Embryonic facial prominence (tissue), 1 donor: ENCODE measurements at regions not wholly inside any gene's neighbourhood (a gene's known extent, or its start where the extent isn't known, plus 50 kb on each side); places are given as distances from the start of the nearest gene placed in this dataset.
"Not testable (repeated sequence)": the region's sequence is repeated elsewhere in the genome, so short reads cannot be mapped to it uniquely, and the experiment has no call there.

Experiments
- DNase-seq: peaks from one replicate; pipeline ENCODE4 v3.0.0-alpha.2; 2016; ENCODE audit errors: extremely low spot score

DNA sequence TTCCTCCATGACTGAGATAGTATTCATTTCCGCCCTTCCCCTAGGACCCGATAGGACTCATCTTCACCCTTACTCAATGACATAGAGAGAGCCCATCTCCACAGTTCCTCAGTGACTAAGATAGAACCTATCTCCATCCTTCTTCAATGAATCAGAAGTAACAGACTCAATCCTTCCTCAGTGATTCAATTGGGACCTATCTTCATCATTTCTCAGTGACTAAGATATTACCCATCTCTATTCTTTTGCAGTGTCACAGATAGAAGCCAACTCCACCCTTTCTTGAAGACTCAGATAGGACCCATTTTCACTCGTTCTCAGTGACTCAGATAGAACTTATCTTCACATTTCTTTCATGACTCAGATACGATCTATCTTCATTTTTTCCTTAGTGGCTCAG lies 164.6 kb downstream of the FBXO4 start:
- DNase-seq: no peak

DNA sequence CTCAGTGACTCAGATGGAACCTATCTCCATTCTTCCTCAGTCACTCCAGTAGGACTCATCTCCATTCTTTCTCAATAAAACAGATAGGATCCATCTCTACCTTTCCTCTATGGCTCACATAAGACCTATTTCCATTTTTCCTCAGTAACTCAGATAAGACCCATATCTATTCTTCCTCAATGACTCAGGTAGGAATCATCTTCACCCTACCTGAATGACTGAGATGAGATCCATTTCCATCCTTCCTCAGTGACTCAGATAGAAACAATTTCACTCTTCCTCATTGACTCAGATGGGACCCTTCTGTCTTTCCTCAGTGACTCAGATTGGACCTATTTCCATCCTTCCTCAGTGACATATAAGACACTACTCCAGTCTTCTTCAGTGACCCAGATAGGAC lies 165.1 kb downstream of the FBXO4 start:
- no peak for DNase-seq

DNA sequence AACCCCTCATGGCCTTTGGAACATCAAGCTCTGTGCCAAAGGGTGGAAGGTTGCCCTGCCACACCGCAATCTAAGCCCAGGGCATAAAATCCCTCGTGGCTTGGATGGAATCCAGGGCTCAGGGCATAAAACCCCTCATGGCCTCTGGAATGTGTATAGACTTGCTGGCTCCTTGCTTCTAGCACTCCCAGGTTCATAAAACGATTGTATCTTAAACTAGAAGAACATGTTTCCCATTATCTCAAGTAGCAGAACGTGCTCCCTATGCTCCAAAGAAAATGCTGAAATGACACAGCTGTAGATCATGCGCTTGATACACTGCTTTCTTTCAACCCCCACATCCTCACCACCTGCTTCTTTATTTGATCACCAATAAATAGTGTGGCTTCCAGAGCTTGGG lies 174.8 kb downstream of the FBXO4 start:
- DNase-seq: not testable (repeated sequence)

DNA sequence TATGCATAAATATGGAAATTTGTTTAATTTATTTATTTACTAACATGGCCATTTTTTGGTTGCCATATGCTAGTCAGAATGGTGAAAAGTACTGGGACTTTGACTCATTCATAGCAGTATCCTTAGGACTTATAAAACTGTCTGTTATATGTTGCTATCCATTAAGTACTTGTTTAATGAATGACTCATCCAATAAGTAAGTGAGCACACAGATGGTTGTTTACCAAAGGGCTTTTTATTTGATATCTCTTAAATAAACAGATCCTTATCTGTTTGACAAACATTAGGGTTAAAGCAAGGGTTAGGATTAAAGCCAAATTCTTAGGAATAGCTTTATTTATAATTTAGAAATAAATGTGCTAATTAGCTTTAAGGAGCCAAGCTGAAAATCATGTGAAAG lies 183.4 kb downstream of the FBXO4 start:
- no peak for DNase-seq

DNA sequence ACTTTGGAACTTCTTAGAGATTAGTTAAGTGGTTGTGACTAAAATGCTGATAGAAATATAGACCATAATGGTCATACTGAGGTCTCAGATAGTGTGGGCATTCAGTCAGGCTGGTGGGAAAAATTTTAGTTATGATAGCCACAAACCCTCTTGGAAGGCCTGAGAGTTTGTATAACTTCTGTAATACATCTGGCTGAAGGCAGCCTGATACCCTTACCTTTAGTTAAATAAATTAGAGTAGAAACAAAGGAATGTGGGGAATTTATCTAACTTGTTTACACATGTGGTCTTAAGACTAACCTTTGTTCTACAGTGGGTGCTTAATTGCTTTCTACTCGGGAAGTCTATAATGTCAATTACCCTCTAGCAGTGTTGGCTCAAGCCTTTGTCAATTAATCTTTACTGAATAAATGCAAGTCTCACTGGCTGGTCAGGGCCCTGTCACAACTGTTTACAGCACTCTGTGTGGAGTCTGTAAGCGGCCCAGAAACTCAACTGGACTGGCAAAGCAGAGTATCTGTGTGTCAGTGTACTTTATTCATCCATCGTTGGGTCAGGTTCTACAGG lies 184.0 kb downstream of the FBXO4 start:
- no peak for DNase-seq

DNA sequence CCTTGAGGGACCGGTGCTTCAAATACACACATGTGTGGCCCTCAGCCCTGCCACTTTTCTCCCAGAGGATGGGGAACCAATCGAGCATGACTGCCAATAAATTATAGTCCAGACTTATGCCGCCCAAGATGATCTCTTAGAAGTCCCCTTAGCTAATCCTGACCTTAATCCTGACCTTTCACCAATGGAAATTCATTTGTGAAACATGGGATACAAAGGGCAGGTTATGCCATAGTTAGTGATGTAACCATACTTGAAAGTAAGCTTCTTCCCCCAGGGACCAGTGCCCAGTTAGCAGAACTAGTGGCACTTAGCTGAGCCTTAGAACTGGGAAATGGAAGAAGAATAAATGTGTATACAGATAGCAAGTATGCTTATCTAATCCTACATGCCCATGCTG lies 190.6 kb downstream of the FBXO4 start:
- not testable (repeated sequence) for DNase-seq

DNA sequence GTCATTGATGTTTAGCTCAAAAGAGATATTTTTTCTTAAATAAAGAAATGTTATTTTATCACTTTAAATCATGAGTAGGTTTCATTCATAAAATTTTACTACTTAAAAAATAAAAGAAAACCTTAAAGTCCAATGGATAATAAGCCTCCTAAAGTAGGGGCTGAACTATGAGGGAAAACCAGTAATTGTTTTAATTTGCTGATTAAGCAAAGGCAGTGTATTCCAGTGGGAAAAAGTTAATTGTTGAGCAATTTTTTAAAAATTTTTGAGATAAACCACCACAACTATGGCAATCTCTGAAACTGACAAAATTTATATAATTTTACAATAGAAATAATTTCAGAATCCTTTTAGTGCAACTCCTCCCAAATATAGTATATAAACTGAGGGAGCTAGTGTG lies 195.0 kb downstream of the FBXO4 start:
- no peak for DNase-seq

DNA sequence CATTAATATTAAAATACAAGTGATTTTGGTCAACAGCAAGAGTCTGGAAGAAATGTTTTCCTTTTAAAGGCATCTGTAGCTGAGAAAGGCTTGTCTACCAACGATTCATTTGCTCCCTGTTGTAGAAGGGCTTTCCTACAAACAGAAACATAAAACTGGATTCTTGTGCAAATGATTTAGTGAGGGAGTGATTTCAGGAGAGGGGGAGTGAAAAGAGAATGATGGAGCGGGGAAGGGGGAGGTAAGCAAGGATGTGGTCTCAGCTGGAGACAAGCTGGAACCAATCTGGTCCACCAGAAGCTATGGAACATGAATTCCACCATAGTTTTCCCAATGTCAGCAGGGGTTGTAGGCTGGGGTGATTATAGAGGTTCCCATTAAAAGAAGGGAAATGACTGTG lies 196.3 kb downstream of the FBXO4 start:
- DNase-seq: no peak

DNA sequence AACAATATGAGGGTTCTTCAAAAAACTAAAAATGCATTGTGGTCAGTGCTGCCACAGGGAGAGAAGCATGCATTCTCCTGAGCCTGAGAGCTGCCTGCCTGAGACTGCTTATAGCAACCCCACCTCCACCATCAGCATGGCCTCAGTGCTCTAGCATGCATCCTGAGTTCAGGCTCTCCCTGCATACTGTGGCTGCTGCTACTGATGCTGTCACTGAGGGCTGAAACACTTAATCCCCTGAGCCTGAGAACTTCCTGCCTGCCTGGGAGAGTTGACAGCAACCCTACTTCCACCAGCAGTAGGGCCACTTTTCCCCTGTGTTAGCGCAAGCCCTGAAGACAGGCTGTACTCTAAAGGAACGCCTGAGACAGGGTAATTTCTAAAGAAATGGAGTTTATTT lies 206.0 kb downstream of the FBXO4 start:
- DNase-seq: peak; percentile 3

DNA sequence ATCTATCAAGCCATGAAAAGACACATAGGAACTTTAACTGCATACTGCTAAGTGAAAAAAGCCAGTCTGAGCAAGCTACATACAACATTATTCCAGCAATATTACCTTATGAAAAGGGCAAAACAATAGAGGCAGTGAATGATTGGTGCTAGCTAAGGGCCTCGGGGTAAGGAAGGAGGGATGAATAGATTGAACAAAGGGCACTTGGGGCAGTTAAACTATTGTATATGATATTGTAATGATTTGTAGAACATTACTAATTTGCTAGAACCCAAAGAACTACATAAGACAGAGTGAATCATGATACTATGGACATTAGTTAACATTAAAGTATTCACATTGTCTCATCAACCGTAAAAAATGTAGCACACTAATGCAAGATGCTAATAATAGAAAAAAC lies 218.3 kb downstream of the FBXO4 start:
- DNase-seq: no peak

DNA sequence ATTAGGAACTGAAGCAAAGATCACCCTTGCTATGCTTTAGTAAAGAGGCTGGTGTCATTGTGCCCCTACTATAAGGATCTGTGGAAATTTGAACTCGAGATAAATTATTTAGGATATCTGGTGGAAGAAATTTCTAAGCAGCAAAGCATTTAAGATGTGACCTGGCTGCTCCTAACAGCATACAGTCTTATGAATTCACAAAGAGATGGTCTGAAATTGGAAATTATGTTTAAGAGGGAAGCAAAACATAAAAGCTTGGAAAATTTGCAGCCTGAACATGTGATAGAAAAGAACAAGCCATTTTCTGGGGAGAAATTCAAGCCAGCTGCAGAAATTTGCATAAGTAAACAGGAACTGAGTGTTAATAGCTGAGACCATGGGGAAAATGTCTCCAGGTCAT lies 223.7 kb downstream of the FBXO4 start:
- no peak for DNase-seq

DNA sequence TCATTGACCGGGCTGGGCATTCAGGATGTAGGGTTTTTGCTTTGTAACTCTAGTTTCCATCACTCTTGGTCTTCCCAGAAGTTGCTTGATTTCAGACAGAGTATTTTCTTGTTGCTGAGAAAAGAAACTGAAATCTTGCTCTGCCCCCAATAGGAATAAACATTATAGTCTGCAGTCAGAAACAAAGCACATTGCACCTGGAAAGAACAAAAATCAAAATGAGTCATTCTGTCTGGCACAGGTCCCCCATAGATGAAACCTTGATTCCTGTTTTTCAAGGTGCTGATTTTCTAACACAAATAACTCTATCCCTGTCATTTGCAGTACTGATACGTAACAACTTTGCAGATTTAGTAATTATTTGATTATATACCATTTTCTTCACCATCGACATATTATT lies 232.1 kb downstream of the FBXO4 start:
- DNase-seq: no peak

DNA sequence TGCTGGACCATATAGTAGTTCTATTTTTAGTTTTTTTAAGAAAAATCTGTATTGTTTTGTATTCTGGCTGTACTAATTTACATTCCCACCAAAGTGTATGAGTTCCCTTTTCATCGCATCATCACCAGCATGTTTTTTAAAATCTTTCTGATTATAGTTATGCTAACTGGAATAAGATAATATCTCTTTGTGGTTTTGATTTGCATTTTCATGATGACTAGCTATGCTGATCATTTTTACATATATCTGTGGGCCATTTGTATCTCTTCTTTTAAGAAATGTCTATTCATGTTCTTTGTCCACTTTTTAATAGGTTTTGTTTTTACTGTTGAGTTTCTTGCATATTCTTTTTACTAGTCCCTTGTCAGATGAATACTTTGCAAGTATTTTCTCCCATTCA lies 238.0 kb downstream of the FBXO4 start:
- no peak for DNase-seq

DNA sequence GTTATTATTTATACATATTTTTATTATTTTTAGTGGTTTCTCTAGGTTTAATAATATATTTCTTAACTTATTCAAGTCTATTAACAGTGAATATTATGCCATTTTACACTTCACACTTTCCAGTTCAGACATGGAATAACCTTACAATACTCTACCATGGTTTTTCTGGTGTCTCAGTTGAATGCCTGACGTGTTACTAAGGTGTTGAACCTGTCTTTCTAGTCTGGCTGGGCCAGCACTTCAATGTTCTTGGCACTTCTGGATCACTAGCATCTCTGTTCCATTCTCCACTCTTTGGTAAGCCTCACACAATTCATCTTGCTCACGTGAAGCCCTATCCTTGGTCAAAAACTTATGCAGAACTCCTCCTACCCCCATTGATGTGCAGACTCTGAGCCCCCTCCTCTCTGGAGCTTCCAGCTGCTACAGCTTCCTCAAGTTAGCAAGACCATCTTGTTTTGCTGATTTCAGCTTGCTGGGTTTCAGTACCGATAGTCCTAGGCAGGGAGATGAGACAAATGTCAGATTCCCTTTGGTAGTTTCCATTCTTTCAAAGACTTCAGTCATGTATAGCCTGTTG lies 243.1 kb downstream of the FBXO4 start:
- no peak for DNase-seq

DNA sequence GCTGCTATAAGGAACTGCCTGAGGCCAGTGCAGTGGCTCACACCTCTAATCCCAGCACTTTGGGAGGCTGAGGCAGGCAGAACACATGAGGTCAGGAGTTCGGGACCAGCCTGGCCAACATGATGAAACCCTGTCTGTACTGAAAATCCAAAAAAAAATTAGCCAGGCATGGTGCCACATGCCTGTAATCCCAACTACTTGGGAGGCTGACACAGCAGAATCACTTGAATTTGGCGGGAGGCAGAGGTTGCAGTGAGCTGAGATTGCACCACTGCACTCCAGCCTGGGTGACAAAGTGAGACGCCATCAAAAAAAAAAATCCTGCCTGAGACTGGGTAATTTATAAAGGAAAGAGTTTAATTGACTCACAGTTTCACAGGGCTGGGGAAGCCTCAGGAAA lies 247.1 kb upstream of the GHR start:
- DNase-seq: not testable (repeated sequence)

DNA sequence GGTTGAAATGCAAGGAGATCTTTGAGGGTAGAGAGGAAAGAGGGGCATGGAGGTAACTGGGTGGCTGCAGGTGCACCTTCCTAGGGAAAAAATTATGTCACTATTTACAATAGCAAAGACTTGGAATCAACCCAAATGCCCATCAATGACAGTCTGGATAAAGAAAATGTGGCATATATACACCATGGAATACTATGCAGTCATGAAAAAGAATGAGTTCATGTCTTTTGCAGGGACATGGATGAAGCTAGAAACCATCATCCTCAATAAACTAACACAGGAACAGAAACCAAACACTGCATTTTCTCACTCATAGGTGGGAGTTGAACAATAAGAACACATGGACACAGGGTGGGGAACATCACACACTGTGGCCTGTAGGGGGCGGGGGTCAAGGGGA lies 243.4 kb upstream of the GHR start:
- not testable (repeated sequence) for DNase-seq

DNA sequence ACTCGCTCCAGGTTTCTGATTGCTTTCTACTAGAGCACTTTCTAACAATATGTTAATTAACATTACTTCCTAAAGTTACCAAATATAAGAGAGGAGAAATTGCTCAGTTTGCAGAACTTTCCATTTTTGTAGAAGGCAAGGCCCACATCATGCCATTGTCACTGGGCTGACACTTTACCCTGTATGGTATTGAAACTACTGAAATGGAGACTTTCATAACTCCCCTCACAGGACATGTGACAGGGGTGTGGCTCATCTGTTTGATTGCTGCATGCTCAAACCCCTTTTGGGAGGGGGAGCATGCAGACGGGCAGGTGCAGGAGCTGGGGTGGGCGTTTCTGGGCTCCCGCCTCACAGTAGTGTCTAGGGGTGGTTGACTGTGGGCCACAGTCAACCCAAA lies 206.3 kb upstream of the GHR start:
- no peak for DNase-seq

DNA sequence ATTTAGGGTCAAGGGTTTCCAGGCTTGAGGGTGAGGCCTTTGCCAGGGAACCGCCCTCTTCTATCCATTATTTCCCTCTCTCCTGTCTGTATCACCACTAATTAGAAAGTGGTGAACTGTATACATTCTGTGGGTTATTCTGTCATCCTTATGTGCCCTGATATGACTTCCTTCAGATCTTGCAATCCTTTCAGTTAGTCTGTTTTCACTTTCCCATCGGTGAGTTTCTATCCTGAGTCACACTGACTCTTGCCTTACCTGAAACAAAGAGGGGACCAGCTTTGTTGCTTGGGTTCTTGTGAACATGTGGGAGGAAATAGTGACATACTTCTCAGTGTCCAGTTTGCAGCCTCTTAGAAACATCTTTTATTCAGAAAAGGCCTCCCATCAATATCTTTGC lies 205.4 kb upstream of the GHR start:
- DNase-seq: no peak

DNA sequence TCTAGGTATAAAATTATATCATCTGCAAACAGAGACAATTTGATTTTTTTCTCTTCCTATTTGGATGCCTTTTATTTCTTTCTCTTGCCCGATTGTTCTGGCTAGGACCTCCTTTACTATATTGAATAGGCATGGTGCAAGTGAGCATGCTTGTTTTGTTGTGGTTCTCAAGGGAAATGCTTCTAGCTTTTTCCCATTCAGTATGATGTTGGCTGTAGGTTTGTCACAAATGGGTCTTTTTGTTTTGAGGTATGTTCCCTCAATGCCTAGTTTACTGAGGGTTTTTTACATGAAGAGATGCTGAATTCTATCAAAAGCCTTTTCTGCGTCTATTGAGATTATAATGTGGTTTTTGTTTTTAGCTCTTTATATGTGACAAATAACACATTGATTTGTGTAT lies 198.2 kb upstream of the GHR start:
- DNase-seq: no peak

DNA sequence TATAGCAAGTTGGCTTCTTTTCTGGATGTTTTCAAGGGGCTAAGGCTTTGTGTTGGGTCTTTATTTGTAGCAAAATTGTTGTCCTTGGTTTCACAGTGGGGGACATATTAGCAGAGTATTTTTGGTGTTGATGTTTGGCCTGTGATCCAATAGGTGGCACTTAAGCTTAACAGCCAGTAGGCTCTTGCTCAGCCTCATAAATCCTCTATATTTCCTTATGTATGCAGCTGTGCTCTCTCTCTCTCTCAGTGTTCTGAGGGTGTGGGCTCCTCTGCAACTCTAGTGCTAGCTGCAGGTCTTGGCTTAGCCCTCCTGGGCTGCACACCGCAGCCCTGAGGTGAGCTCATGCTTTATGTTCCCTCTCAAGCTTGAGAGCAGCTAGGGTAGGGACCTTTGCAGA lies 195.0 kb upstream of the GHR start:
- no peak for DNase-seq

DNA sequence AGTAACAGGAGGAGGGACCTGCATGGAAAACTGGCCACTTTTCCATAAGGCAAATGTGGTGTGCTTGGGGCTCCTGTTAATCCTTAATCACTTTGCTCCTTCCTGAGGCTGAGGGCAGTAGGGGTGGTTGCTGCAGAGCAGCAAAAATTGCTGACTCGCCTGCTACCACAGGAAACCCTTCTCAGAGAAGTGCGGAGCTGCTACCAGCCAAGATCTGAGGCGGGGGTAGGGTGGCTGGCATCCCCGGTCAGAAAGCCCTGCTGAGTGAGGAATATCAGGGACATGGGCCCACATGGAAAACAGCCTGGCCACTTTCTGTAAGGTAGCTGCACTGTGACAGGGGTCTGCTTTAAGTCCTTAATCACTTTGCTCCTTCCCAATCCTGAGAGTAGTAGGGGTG lies 192.4 kb upstream of the GHR start:
- no peak for DNase-seq

DNA sequence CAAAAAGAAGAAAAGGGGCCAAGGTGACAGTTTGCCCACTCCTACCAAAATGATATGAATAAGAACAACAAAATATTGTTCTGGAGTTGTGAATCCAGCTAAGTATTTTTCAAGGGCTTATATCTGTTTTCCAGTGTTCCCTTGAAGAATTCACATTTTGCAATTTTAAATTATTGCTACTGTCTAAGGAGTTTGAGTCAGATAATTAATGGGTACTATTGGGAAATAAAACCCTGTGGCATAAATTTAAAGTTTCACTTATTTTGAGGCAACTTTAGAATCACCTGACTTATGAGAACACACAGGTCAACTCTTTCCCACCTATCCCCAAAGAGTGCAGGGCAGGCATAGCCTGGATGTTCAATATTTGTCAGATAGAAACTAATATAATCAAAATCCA lies 188.0 kb upstream of the GHR start:
- no peak for DNase-seq

DNA sequence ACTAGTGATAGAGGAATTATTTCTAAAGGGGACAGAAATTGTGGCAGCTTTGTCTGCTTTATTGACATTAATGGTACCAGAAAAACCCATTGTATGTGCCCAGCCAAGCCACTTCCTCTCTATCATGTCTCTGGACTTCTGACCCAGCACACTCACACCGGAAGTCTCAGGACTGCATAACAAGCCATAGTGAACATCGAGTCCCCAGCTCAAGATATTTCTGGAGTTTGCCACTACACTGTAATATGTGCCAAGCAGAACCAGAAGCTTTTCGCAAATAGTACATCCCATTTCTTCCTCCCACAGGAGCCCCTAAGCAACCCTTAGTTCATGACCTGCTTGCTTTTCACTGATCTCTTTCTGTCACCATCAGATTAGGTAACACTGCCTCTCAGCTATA lies 187.4 kb upstream of the GHR start:
- no peak for DNase-seq

DNA sequence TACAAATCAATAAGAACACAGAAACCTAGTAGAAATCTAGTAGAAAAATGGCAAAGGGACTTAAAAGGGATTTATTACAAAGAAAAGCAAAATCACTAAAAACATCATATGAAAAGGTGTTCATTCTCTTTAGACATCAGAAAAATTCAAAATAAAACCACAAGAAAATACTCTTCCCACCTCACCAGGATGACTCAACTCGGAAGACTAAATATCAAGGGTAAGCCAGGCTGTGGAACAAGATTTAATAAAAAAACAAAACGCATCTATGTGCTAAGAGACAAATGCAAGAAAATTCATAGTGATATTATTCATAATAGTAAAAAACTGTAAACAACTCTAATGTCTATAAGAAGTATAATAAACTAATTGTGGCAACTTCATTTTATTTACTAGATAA lies 181.6 kb upstream of the GHR start:
- no peak for DNase-seq
